Trophoblast cell (in vitro differentiated cells and primary cell): ENCODE measurements at regions not wholly inside any gene's neighbourhood (a gene's known extent, or its start where the extent isn't known, plus 50 kb on each side); places are given as distances from the start of the nearest gene placed in this dataset.
"Not testable (repeated sequence)": the region's sequence is repeated elsewhere in the genome, so short reads cannot be mapped to it uniquely, and the experiment has no call there.

Experiments used
- DNase-seq, 2 donors: peaks; one replicate each; pipeline ENCODE4 v3.0.0-alpha.2; 2016
- H2AFZ ChIP-seq: 2 replicates; pipeline ENCODE4 v1.6.1; 2013; ENCODE audit warnings: low read length, moderate library complexity, mild to moderate bottlenecking; ENCODE audit not compliant: insufficient read depth, poor library complexity
- H2AK5ac ChIP-seq: 2 replicates; pipeline ENCODE4 v1.6.1; 2013; ENCODE audit warnings: mild to moderate bottlenecking, low read length
- H2BK120ac ChIP-seq: 2 replicates; pipeline ENCODE4 v1.6.1; 2013; ENCODE audit warnings: low read length, mild to moderate bottlenecking, moderate library complexity; ENCODE audit not compliant: insufficient read depth, poor library complexity
- H2BK12ac ChIP-seq: 2 replicates; pipeline ENCODE4 v1.6.1; 2013; ENCODE audit warnings: mild to moderate bottlenecking, low read length, moderate library complexity
- H2BK5ac ChIP-seq: 2 replicates; pipeline ENCODE4 v1.6.1; 2013; ENCODE audit warnings: low read length, low read depth, moderate library complexity, mild to moderate bottlenecking; ENCODE audit not compliant: poor library complexity
- H3K14ac ChIP-seq: 2 replicates; pipeline ENCODE4 v1.6.1; 2013; ENCODE audit warnings: mild to moderate bottlenecking, low read length
- H3K18ac ChIP-seq: 2 replicates; pipeline ENCODE4 v1.6.1; 2013; ENCODE audit warnings: mild to moderate bottlenecking, low read length
- H3K23ac ChIP-seq: 2 replicates; pipeline ENCODE4 v1.6.1; 2013; ENCODE audit warnings: low read length
- H3K27ac ChIP-seq: 2 replicates; pipeline ENCODE4 v1.5.1; 2013; ENCODE audit warnings: low read depth, mild to moderate bottlenecking, inconsistent platforms, low read length, moderate library complexity
- H3K27me3 ChIP-seq: 2 replicates; pipeline ENCODE4 v1.6.1; 2013; ENCODE audit warnings: inconsistent platforms, mild to moderate bottlenecking, low read length, moderate library complexity; ENCODE audit not compliant: insufficient read depth
- H3K36me3 ChIP-seq, 2 experiments: 1 replicate in 1 of 2; 2 replicates in 1 of 2; pipeline ENCODE4 v1.6.1; 2013; ENCODE audit warnings: low read length in 2 of 2, mild to moderate bottlenecking in 2 of 2, moderate library complexity in 1 of 2; ENCODE audit not compliant: insufficient read depth in 2 of 2, control insufficient read depth in 1 of 2
- H3K4ac ChIP-seq: 2 replicates; pipeline ENCODE4 v1.6.1; 2013; ENCODE audit warnings: low read depth, mild to moderate bottlenecking, low read length, moderate library complexity
- H3K4me1 ChIP-seq, 2 experiments: 1 replicate in 1 of 2; 2 replicates in 1 of 2; pipeline ENCODE4 v1.6.1; 2013; ENCODE audit warnings: low read length in 2 of 2, mild to moderate bottlenecking in 2 of 2, moderate library complexity in 1 of 2; ENCODE audit not compliant: insufficient read depth in 2 of 2, control insufficient read depth in 1 of 2
- H3K4me2 ChIP-seq: 2 replicates; pipeline ENCODE4 v1.6.1; 2013; ENCODE audit warnings: inconsistent platforms, mild to moderate bottlenecking, low read length, moderate library complexity
- H3K4me3 ChIP-seq: 2 replicates; pipeline ENCODE4 v1.5.1; 2013; ENCODE audit warnings: mild to moderate bottlenecking, low read depth, low read length, inconsistent platforms
- H3K79me1 ChIP-seq: one replicate; pipeline ENCODE4 v1.6.1; 2013; ENCODE audit warnings: low read length
- H3K79me2 ChIP-seq: 2 replicates; pipeline ENCODE4 v1.6.1; 2013; ENCODE audit warnings: low read length, mild to moderate bottlenecking; ENCODE audit not compliant: control insufficient read depth, insufficient read depth, poor library complexity
- H3K9ac ChIP-seq: 2 replicates; pipeline ENCODE4 v1.6.1; 2013; ENCODE audit warnings: mild to moderate bottlenecking, low read length
- H3K9me3 ChIP-seq: 2 replicates; pipeline ENCODE4 v1.6.1; 2013; ENCODE audit warnings: low read depth, mild to moderate bottlenecking, control low read depth, inconsistent platforms, low read length; ENCODE audit not compliant: insufficient read depth
- H4K12ac ChIP-seq: 2 replicates; pipeline ENCODE4 v1.6.1; 2013; ENCODE audit warnings: low read depth, mild to moderate bottlenecking, low read length, moderate library complexity
- H4K8ac ChIP-seq: 2 replicates; pipeline ENCODE4 v1.6.1; 2013; ENCODE audit warnings: low read depth, mild to moderate bottlenecking, low read length, moderate library complexity
- H4K91ac ChIP-seq: one replicate; pipeline ENCODE4 v1.6.1; 2013; ENCODE audit warnings: low read depth, mild to moderate bottlenecking, low read length, moderate library complexity
- WGBS: extraction: QIAGEN DNeasy Blood & Tissue Kit; methylation state at CpG from one replicate; pipeline ENCODE4 v1.1.7; 2013; ENCODE audit warnings: missing lambda C conversion rate; ENCODE audit not compliant: insufficient read length, insufficient coverage; ENCODE audit errors: extremely low coverage; 5-methylcytosine and 5-hydroxymethylcytosine counted together

DNA sequence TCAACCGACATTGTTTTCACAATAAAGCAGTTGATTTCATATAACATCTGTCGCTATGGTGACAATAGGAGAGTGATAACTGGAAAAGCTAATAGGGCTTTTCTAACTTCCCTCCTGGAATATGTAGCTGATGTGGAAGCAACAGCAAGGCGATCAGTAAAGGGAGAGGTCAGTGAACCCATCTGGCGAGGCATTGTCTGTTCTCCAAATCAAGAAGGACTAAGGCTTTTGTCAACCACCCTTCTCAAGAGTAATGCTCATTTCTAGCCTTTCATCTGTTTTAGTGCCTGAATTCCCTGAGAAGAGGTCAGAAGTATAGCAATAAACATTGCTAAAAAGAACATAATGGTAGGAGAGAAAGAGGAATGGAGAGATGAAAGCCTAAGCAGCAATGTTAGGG, 201.3 kb downstream of the AKAP7 start:
- H3K23ac ChIP-seq = no peak overlapping the region

DNA sequence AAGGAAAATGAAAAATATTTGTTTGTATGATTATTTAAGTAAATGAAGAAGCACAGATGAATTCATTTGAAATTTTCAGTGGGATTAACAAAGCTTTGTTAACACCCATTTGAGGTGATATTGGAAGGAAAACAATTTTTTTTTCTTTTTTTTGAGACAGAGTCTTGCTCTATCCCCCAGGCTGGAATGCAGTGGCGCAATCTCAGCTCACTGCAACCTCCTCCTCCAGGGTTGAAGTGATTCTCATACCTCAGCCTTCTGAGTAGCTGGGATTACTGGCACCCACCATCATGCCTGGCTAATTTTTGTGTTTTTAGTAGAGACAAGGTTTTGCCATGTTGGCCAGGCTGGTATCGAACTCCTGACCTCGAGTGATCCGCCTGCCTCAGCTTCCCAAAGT, 211.6 kb downstream of the AKAP7 start:
- H3K4me1 ChIP-seq, H3K4ac ChIP-seq, H3K9me3 ChIP-seq, H4K12ac ChIP-seq, H3K79me1 ChIP-seq, H2AFZ ChIP-seq, H3K4me3 ChIP-seq, H3K27me3 ChIP-seq, H3K14ac ChIP-seq, H2BK5ac ChIP-seq, H2BK12ac ChIP-seq, H3K79me2 ChIP-seq, H2BK120ac ChIP-seq, H2AK5ac ChIP-seq, H3K27ac ChIP-seq, H4K8ac ChIP-seq, H4K91ac ChIP-seq, H3K18ac ChIP-seq, H3K4me2 ChIP-seq, H3K36me3 ChIP-seq, H3K9ac ChIP-seq, H3K23ac ChIP-seq: not testable (repeated sequence)
- WGBS = no CpG with 5 or more reads among the region's 4 CpGs
- DNase-seq = peak; percentile 28 to 51

More for the DNA sequence above, 201.3 kb downstream of the AKAP7 start:
- Histone ChIP-seq H3K36me3 (no peaks in the 10 kb centered on the region), H3K4me2 (no peak overlapping the region), H3K27ac (no peak overlapping the region), H2AFZ (no peak overlapping the region), H2BK12ac (no peak overlapping the region), H3K4me3 (no peak overlapping the region), H2BK120ac (no peak overlapping the region), H3K79me2 (no peaks in the 10 kb centered on the region), H4K8ac (no peak overlapping the region), H2BK5ac (no peak overlapping the region), H3K4me1 (no peaks in the 10 kb centered on the region), H3K4ac (no peak overlapping the region), H3K18ac (no peak overlapping the region), H4K91ac (no peak overlapping the region), H3K14ac (no peak overlapping the region), H3K27me3 (no peaks in the 10 kb centered on the region), H2AK5ac (no peak overlapping the region), H3K9me3 (no peaks in the 10 kb centered on the region), H4K12ac (no peak overlapping the region), H3K9ac (no peak overlapping the region), H3K79me1 (no peaks in the 10 kb centered on the region)
- DNase-seq = no peak
- WGBS = no CpG with 5 or more reads among the region's 4 CpGs

DNA sequence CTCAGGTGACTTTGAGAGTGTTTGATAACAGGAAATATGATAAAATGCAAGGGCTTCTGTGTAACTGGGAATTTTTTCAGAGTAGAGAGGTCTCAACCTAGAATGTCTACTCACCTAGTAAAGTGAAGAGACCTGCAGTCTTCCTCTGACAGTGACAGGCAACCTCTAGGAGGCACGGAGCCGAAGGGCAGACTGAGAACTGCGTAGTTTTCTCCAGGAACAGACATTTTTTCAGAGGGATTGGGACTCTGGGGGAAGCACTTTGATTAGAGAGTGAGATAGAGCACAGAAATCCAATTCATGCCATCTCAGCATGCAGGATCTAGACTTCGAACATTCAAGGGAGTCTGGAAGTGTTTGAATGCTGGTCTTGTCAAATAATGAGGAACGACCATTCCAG, 213.3 kb downstream of the AKAP7 start:
- Histone ChIP-seq H3K4me3 (no peak overlapping the region), H3K27ac (no peak overlapping the region), H4K91ac (no peak overlapping the region), H4K12ac (no peak overlapping the region), H3K4ac (no peak overlapping the region), H2BK12ac (no peak overlapping the region), H3K9me3 (no peaks in the 10 kb centered on the region), H2BK120ac (no peak overlapping the region), H3K9ac (no peak overlapping the region), H3K36me3 (no peaks in the 10 kb centered on the region), H3K4me1 (peaks cover 5 to 7% of the 10 kb centered on the region in 2 experiments), H3K18ac (no peak overlapping the region), H4K8ac (no peak overlapping the region), H2AFZ (no peak overlapping the region), H2BK5ac (no peak overlapping the region), H2AK5ac (no peak overlapping the region), H3K79me2 (no peaks in the 10 kb centered on the region), H3K79me1 (no peaks in the 10 kb centered on the region), H3K14ac (no peak overlapping the region), H3K23ac (no peak overlapping the region), H3K27me3 (no peaks in the 10 kb centered on the region), H3K4me2 (no peak overlapping the region)
- no peak for DNase-seq
- WGBS = no CpG with 5 or more reads among the region's 5 CpGs

DNA sequence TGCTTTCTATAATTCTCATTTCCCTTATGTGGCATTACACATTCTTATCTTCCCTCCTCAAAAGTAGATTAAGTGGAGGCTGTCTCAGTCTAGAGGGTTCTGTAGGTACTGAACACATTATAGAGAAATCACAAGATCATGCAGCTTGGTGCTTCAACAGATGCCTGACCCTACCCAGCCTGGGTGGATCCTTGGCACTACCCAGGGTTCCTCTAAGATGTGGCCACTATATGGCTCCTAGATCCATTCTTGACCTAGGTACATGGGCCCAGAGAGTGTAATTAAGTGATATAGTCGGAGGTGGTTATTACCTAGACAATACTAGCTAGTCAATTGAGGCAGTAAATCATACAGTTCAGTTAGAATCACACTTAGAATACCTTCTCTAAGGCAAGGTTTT, 213.9 kb downstream of the AKAP7 start:
- no CpG with 5 or more reads among the region's 1 CpG for WGBS
- Histone ChIP-seq H3K4me1 (peaks cover 5 to 7% of the 10 kb centered on the region in 2 experiments), H3K9me3 (no peaks in the 10 kb centered on the region), H3K14ac (no peak overlapping the region), H3K36me3 (no peaks in the 10 kb centered on the region), H2BK120ac (no peak overlapping the region), H3K23ac (no peak overlapping the region), H2AFZ (peak overlapping the region; percentile 35), H3K4ac (no peak overlapping the region), H2BK5ac (no peak overlapping the region), H4K91ac (no peak overlapping the region), H4K12ac (no peak overlapping the region), H3K18ac (no peak overlapping the region), H3K9ac (no peak overlapping the region), H3K27me3 (no peaks in the 10 kb centered on the region), H3K79me2 (no peaks in the 10 kb centered on the region), H3K27ac (no peak overlapping the region), H2AK5ac (no peak overlapping the region), H4K8ac (no peak overlapping the region), H3K4me2 (no peak overlapping the region), H3K79me1 (no peaks in the 10 kb centered on the region), H2BK12ac (no peak overlapping the region), H3K4me3 (no peak overlapping the region)
- no peak for DNase-seq
